Motor neuron (in vitro differentiated cells): ENCODE measurements at regions not wholly inside any gene's neighbourhood (a gene's known extent, or its start where the extent isn't known, plus 50 kb on each side); places are given as distances from the start of the nearest gene placed in this dataset.

ENCODE experiments used
- ATAC-seq, 8 experiments: fragments of 200-7000 bp; cut with Tn5 transposase; replicated peaks in 6 of 8; 2 replicates each; pipeline ENCODE4 v1.8.0; 2021; ENCODE audit warnings: mild to moderate bottlenecking in 8 of 8, moderate library complexity in 8 of 8
- H3K27ac ChIP-seq, 2 donors: fragments of 250-450 bp; sonication (Bioruptor Pico); 2 replicates each; pipeline ENCODE4 v1.9.0; 2021; ENCODE audit warnings: antibody characterized with exemption in 2 of 2, mild to moderate bottlenecking in 2 of 2, moderate library complexity in 1 of 2
- H3K4me1 ChIP-seq, 2 donors: fragments of 250-450 bp; sonication (Bioruptor Pico); replicated peaks in 1 of 2; 2 replicates each; pipeline ENCODE4 v1.6.1; 2021; ENCODE audit warnings: antibody characterized with exemption in 2 of 2, mild to moderate bottlenecking in 2 of 2, moderate library complexity in 1 of 2
- H3K4me3 ChIP-seq, 5 donors: fragments of 250-450 bp; sonication (Bioruptor Pico); 2 replicates each; pipeline ENCODE4 v1.9.0; 2021; ENCODE audit warnings: antibody characterized with exemption in 5 of 5, mild to moderate bottlenecking in 5 of 5, moderate library complexity in 4 of 5
- WGBS, 10 experiments: fragments of 450-650 bp; shearing (Covaris generic); methylation state at CpG; one replicate each; pipeline ENCODE4 v1.0.0; 2022; 5-methylcytosine and 5-hydroxymethylcytosine counted together
- in situ Hi-C, 9 experiments: fragments of 400-800 bp; cut with MboI; loops; one replicate each; pipeline ENCODE4 v1.15.0; 2021; ENCODE audit warnings: low sequenced_read_pairs in 9 of 9, low pct_unique_long_range_greater_than_20kb in 2 of 9; ENCODE audit not compliant: unreplicated experiment in 9 of 9

DNA sequence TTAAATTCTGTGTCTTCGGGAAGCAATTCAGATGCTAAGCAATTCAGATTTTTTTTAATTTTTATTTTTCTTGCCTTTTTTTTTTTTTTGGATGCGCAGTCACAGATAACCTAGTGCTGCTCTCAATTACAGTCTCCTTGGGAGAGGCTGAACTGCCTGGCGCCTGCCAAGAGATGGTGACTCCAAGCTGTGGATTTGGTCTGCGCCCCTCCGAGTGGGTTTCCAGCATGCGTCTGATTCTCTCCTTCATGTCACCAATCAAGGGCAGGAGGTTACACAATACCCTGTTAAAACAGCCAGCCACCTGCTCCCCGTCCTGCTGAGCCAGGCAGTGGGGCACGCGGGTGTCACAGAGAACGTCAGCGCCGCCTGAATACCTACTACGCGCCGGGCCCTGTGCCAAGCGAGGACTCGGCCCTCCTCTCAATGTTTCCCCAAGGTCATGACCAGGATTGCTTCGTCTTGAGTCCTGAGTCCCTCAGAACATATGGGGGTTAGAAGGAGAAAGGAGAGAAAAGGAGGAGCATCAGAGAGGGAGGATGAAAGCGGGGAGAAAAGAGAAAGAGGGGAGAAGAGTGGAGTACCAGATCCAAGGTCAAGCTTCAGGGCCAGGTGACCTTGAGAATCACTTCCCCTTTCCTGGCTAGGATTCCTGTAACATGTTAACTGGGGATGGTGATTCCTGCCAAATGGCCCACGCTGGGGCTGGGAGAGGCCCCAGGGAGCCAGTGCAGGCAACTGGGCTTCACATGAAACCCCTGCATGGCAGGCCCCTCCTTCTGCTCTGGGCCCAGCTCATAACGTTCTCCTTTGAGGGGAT is 213.6 kb downstream of the URI1 start:
- Histone ChIP-seq H3K27ac (no peak overlapping the region), H3K4me1 (peaks cover 29 to 39% of the 10 kb centered on the region in 2 donors), H3K4me3 (no peak overlapping the region)
- in situ Hi-C loops: no loop called here
- 38 to 100% (median 80%) methylated on average over 2 to 14 of the region's 21 CpGs for WGBS, 10 experiments
- ATAC-seq: peak in 3 of 8 experiments; percentile 13 to 34 (median 31)

DNA sequence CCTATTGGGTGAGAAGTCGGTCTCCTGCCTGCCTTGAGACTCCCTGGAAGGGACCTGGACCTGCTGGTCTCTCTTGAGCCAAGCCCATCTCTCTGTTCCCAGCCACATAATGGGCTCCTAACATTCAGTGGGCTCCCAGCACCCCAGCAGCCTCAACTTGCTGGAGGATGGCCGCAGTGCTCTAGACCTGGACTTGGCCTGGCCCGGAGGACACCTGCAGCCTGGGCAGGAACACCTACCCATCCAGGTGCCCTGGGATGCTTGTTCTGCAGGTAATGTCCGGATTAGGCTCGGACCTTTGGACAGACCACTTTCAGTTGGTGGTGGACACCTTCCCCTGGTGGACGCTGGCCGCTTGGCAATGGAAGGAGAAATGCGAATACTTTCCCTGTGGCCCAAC is 214.6 kb downstream of the URI1 start:
- 80 to 100% (median 81%) methylated on average over 2 to 5 of the region's 8 CpGs; no CpG with 5 or more reads in 5 of the 10 experiments for WGBS, 10 experiments
- in situ Hi-C loops: no loop called here
- no peak overlapping the region for H3K27ac ChIP-seq

GRCh38 chr19:30158067-30158892 is 213.9 kb upstream of the ZNF536 start:
- Histone ChIP-seq H3K4me1 (peaks cover 28% of the 10 kb centered on the region in 2 donors), H3K4me3 (no peak overlapping the region), H3K27ac (no peak overlapping the region)
- peak in 6 of 8 experiments; percentile 24 to 52 (median 38) for ATAC-seq
- WGBS, 10 experiments: 70 to 91% (median 80%) methylated on average over 1 to 6 of the region's 11 CpGs; no CpG with 5 or more reads in 3 of the 10 experiments
- in situ Hi-C loops: no loop called here

More for the DNA sequence above, 214.6 kb downstream of the URI1 start:
- H3K4me3 ChIP-seq: no peak overlapping the region
- no peak for ATAC-seq
- peaks cover 29 to 35% of the 10 kb centered on the region in 2 donors for H3K4me1 ChIP-seq

- H3K27ac ChIP-seq: no peak overlapping the region
- in situ Hi-C loops: no loop called here
- H3K4me1 ChIP-seq: peaks cover 22 to 26% of the 10 kb centered on the region in 2 donors
- peak in 1 of 8 experiments; percentile 8 for ATAC-seq
- no peak overlapping the region for H3K4me3 ChIP-seq
- WGBS, 10 experiments: 80 to 100% (median 80%) methylated on average over 1 to 2 of the region's 2 CpGs; no CpG with 5 or more reads in 7 of the 10 experiments
Measured at GRCh38 chr19:30158893-30159245, 213.3 kb upstream of the ZNF536 start.

- H3K27ac ChIP-seq: no peak overlapping the region
- H3K4me3 ChIP-seq: no peak overlapping the region
- in situ Hi-C loops: no loop called here
- H3K4me1 ChIP-seq: peaks cover 14 to 23% of the 10 kb centered on the region in 2 donors
- no peak for ATAC-seq
- no CpG with 5 or more reads among the region's 1 CpG for WGBS, 10 experiments
Measured at GRCh38 chr19:30159636-30160035, 212.5 kb upstream of the ZNF536 start.

- WGBS, 10 experiments: 18 to 72% (median 60%) methylated on average over 1 to 7 of the region's 9 CpGs; no CpG with 5 or more reads in 5 of the 10 experiments
- peaks cover 6 to 16% of the 10 kb centered on the region in 2 donors for H3K4me1 ChIP-seq
- no peak overlapping the region for H3K4me3 ChIP-seq
- no peak overlapping the region for H3K27ac ChIP-seq
- no peak for ATAC-seq
- in situ Hi-C loops: no loop called here
Measured at GRCh38 chr19:30160426-30160825, 211.8 kb upstream of the ZNF536 start.

DNA sequence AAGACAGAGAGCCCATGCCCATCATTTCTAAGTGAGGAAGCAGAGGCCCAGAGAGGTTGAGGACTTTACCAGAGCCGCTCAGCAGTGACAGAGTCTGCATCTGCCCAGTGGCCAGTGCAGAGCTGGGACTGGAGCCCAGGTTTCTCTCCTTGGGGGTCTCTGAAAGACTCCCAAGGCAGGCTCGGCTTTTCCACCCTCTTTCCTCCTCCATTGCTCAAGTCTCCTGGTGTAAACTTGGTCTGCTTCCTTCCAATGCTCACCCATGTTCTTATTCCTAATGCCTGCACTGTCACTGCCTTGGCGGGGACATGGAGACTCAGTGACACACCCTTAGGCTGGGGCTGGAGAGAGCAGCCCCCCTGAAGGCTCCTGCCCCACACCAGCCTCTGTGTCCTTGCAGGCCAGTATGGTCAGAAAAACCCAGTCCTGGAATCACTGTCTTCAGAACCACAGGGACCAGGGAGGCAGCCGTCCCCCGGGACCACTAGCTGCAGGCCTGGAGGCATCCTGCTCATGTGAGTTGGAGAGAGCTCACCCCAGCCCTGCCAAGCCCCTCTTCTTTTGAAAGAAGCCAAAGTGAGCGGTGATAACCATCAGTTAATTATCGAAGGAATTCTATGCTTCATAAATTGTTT is 211.0 kb upstream of the ZNF536 start:
- WGBS, 10 experiments: 11 to 100% (median 75%) methylated on average over 1 to 5 of the region's 7 CpGs; no CpG with 5 or more reads in 2 of the 10 experiments
- in situ Hi-C loops: no loop called here
- ATAC-seq: no peak
- Histone ChIP-seq H3K4me3 (no peak overlapping the region), H3K27ac (no peak overlapping the region), H3K4me1 (peaks cover 0 to 10% of the 10 kb centered on the region in 2 donors)

DNA sequence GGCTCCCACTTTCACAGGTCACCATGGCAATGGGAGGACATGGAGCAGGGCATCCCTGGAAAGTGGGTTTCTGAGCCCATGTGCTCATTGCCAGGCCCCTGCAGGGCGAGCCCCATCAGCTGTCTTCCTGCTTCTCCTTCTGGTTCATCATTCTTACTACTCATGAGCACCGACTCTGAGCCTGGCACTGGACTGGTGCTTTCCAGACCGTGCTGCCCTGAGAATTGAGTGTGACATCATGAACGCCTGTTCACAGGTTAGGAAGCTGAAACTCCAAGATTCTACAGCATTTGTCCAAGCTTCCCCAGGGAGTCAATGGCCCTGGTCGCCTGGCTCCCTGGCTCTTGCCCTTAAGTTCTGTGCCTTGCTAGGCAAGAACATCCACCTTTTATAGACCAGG is 210.4 kb upstream of the ZNF536 start:
- Histone ChIP-seq H3K27ac (no peak overlapping the region), H3K4me3 (no peak overlapping the region), H3K4me1 (peaks cover 0 to 10% of the 10 kb centered on the region in 2 donors)
- in situ Hi-C loops: no loop called here
- no peak for ATAC-seq
- WGBS, 10 experiments: 20 to 91% (median 77%) methylated on average over 2 to 5 of the region's 5 CpGs; no CpG with 5 or more reads in 3 of the 10 experiments

GRCh38 chr19:30162718-30163117 is 209.5 kb upstream of the ZNF536 start:
- 0 to 100% (median 69%) methylated on average over 1 to 5 of the region's 5 CpGs; no CpG with 5 or more reads in 1 of the 10 experiments for WGBS, 10 experiments
- ATAC-seq: no peak
- no peak overlapping the region for H3K4me3 ChIP-seq
- H3K27ac ChIP-seq: no peak overlapping the region
- in situ Hi-C loops: no loop called here
- peaks cover 0 to 10% of the 10 kb centered on the region in 2 donors for H3K4me1 ChIP-seq

DNA sequence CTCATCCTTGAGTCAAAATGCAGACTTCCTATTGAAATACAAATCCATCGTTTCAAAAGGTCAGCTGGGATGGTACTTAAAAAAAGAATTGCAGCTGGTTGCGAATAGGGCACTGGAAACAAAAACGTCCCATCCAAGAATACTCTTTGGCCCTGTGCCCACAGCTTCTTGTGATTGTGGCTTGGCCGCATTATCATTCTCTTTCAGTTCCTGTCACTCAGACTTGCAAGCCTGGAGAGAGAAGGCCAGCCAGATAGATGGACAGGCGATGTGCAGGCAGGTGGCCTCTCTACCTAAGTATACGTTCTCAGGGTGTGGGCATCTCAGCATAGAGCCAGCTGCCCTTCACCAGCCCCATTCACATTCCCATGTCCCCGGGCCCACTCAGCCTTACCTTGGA is 208.5 kb upstream of the ZNF536 start:
- Histone ChIP-seq H3K27ac (no peak overlapping the region), H3K4me1 (peaks cover 0 to 8% of the 10 kb centered on the region in 2 donors), H3K4me3 (no peak overlapping the region)
- 15 to 100% (median 47%) methylated on average over 1 to 6 of the region's 7 CpGs; no CpG with 5 or more reads in 2 of the 10 experiments for WGBS, 10 experiments
- in situ Hi-C loops: no loop called here
- ATAC-seq: peak in 4 of 8 experiments; percentile 24 to 60 (median 48)

GRCh38 chr19:30165228-30165813 is 206.9 kb upstream of the ZNF536 start:
- Histone ChIP-seq H3K4me1 (peaks cover 0 to 5% of the 10 kb centered on the region in 2 donors), H3K4me3 (no peak overlapping the region), H3K27ac (no peak overlapping the region)
- 41 to 100% (median 72%) methylated on average over 1 to 5 of the region's 10 CpGs; no CpG with 5 or more reads in 2 of the 10 experiments for WGBS, 10 experiments
- in situ Hi-C loops: no loop called here
- ATAC-seq: no peak

GRCh38 chr19:30167206-30167868 is 204.8 kb upstream of the ZNF536 start:
- no peak overlapping the region for H3K27ac ChIP-seq
- ATAC-seq: no peak
- H3K4me3 ChIP-seq: no peak overlapping the region
- 60 to 90% (median 83%) methylated on average over 1 to 4 of the region's 14 CpGs; no CpG with 5 or more reads in 5 of the 10 experiments for WGBS, 10 experiments
- in situ Hi-C loops: no loop called here
- H3K4me1 ChIP-seq: peaks cover 0 to 5% of the 10 kb centered on the region in 2 donors
